Body of pancreas (tissue), 4 donors: ENCODE measurements at regions not wholly inside any gene's neighbourhood (a gene's known extent, or its start where the extent isn't known, plus 50 kb on each side); places are given as distances from the start of the nearest gene placed in this dataset.

Experiments used
- CTCF ChIP-seq, 7 experiments: fragments of 450-650 bp in 4 of 7; fragments of 200-600 bp in 3 of 7; sonication (generic) in 3 of 7; IDR thresholded peaks; one replicate each; pipeline ENCODE4 v1.5.1; 2016 to 2019; ENCODE audit warnings: antibody characterized with exemption in 7 of 7
- POLR2A ChIP-seq, 3 donors: fragments of 450-650 bp; IDR thresholded peaks; one replicate each; pipeline ENCODE4 v1.6.1; 2016; ENCODE audit warnings: antibody characterized with exemption in 3 of 3, mild to moderate bottlenecking in 2 of 3

GRCh38 chr5:124986667-124987066, 240.2 kb upstream of the ZNF608 start:
- TF ChIP-seq CTCF (IDR thresholded peaks at IDR 0.05) (no peak), POLR2A (IDR thresholded peaks at IDR 0.05) (no peak)
